Umbilical cord (tissue), 1 donor: ENCODE measurements at regions not wholly inside any gene's neighbourhood (a gene's known extent, or its start where the extent isn't known, plus 50 kb on each side); places are given as distances from the start of the nearest gene placed in this dataset.

ENCODE experiments used
- DNase-seq: peaks from one replicate; pipeline ENCODE4 v3.0.0-alpha.2; 2015; ENCODE audit warnings: low spot score

DNA sequence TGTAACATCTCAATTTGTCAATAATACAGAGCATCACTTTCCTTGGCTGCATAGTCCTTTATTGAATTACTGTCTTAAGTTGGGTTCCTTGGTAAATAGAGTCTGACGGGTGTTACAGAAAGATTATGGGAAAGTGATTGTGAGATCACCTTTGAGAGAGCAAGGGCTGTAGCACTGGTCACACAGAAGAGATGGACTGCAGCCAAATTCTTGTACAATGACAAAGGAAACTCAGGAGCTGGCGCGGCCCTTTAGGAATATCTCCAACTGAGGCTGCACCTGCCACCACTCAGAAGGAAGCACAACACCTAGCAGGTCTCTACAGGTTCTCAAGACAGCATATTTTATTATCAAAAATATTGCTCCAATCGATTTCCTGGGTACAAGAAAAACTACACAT, 350.0 kb upstream of the ISL1 start:
- DNase-seq: no peak

DNA sequence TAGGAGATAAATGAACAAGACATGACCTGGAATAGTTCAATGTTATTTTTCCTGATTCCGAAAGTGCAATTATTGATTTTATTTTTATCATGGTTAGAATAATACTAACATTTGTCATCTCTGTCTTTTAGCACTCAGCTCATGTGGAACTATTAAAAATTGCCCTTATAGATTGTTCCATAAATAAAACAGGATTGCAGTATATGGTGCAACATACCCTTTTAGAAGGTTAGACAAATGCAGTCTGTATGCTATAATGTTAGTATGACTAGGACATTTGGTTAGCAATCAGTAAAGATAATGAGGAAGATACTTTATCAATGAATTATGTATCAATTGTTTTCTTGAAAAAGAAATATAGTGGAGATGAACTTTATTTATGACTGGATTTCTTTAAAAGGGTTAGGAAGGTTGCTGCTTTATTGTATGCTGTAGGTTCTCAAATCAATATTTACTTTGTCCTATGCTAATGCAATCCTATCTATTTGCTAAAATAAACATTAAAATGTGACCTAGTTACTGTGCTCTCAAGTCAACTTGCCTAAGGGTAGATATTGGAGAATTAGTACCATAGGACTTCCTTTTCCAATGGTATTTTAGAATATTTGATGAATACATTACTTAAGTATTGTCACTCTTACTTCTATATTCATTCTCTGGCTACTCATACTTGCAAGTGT, 348.9 kb upstream of the ISL1 start:
- no peak for DNase-seq

DNA sequence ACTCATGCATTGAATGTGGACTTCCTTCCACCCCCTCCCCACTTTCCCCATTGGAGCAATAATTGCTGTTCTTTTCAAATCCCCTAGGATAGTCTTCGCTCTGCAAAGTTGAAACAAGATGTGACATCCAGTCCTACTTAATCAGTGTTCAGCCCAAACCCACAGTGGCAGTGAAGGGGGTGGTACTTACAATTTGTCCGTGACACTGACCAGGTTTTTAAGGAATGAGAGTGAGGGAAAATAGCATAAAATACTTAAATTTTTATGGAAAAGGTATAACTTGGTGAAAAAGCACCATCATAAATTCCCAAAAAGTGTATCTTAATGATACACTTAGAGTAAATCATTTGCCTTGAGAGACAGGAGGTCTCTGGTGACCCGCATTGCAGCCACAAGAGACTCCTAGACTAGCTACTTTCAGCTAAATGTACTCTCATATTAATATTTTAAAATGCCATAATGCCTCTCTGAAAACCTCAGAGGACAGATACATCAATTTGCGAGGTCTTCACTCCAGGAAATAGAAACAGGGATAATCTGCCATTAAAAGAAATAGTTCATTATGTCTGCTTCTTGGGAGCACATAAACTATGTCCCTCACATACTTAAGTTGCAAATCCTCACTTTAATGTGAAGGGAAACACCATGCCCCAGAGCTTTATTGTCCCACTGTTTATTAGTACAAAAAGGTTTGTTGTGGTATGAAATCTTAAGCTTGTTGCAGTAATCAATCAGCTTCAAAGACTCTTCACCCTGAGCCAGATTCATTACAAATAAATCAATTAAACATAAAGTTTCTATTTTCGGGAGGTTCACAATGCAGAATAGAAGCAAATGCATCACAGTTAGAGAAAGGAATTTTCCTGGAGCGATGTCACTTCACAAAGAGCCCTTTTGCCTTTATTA, 343.6 kb upstream of the ISL1 start:
- DNase-seq: no peak

DNA sequence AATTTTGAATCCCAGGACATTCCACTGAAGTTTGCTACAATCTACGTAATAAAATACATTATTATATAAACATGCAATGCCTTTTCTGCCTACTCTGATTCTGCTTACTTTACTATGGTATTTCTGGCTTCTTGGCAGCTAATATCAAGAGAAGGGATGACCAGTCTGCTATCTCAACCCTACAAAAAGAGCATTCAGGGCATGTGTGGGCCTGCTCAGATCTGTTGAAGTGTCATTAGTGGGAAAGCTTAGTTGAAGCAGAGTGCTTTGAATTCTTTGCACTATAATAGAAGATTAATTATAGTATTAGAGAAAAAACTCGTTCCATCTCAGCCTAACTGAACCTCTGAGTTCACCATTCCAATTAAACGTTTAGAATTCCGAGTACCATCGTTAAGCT, 339.5 kb upstream of the ISL1 start:
- DNase-seq: peak; percentile 52

DNA sequence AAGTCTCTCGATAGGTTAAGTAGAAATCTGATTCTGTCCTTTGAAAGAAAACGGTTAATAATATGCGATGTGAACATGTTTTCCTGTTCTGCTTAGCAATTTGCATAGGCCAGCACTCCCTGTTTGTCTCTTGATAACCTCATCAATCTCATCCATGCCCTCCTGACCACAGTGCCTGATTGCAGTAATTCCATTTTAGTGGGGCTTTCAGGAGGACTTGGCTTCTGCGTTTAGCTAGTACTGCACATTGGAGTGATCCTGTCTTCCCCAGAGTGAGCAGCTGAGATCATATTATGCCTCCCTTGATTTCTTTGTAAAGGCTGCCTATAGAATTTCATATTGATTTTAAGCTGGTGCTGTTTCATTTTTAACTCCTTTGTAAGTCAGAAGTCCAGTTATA, 335.9 kb upstream of the ISL1 start:
- DNase-seq: no peak

DNA sequence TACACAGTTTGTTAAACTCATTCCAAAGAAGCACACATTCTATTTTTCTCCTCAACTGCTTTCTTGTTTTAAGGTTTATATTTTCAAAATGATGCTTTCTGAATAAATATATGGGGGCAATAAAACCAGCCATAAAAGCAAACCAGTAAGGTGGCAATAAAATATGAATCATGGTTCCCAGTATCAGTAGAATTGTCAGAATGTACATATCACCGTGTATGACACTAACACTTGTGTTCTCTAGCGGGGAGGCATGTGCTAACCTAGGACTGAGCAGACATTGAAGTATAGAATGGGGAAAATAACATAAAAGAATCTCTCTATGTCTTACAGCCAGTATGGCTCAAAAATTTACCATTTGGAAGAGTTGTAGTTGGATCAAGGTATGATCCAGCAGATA, 329.9 kb upstream of the ISL1 start:
- DNase-seq: no peak

DNA sequence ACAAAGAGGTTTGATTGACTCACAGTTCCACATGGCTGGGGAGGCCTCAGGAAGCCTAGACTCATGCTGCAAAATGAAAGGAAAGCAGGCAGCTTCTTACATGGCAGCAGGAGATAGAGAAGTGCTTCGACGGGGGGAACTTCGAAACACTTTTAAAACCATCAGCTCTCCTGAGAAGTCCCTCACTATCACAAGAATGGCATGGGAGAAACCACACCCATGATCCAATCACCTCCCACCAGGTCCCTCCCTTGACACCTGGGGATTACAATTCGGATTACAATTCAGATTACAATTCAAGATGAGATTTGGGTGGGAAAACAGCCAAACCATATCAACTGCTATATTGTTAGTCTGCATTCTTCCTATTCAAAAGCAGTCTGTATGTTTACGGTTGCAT, 322.3 kb upstream of the ISL1 start:
- DNase-seq: no peak

DNA sequence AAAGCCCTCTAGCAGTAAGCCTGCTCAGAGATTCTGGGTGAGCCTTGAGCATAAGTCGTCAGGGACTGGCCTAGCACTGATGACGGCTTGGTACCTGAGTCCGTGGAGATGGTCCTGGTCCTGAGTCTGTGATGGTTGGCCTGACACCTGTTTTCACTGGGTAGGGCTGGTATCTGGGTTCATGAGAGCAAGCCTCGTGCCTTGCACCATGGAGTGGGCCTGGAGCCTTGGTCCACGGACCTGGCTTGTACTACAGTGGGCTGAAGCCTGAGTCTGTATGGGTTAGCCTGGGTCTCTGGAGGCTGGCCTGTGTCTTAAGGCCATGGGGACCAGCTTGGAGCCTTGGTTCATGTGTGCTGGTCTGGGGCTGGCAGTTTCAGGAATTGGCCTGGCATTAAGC, 310.3 kb upstream of the ISL1 start:
- DNase-seq: no peak

DNA sequence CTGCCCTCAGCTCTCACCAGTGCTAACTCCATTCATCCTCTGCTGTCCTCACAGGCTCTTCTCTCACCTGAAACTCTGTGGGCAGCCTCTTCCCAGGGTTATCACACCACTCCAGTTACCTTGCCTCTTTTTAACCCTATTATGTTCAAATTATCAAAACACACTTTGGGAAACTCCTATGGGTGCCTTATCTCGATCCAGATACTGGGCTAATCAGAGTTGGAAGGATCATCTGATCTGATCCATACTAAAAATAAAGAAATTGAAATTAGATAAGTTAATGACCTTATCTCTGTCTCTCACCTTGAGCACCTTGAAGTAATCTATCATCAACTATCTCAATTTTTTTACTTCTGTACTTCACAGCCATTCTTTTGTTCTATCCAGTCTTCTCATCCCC, 300.5 kb upstream of the ISL1 start:
- no peak for DNase-seq

DNA sequence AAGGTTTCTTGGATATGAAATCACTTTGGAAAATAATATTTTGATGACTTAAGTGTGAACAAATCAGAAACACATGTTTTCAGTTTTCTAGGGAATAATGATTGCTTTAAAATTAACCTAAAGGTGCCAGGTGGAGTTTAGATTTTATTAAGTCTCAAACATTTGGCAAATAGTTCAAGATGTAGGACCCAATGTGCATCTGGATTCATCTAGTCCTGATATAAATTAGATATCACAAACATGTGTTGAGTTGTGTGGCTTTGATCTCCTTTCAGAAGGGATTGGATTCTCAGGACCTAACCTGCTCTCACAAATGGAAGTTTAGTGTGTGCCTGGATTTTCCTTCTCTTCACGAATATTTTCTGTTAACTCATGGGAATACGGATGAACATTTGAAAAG, 291.4 kb upstream of the ISL1 start:
- no peak for DNase-seq

DNA sequence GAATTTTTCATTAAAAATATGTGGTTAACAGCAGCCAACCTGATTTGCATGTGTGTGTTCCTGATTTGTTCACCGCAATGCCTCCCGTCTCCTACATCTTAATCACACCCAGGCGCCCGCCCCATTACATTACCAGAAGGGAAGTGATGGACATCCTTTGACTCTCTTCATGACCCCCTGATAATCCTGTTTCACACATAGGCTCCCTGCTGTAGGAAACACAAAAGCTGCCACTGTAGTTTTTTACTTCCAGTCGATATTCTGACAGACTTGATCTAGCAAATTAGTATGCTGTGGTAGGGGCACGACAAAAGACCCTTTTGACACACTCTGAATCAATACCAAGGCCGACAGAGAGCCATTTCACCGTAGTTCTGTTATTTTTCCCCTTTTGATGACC, 287.8 kb upstream of the ISL1 start:
- DNase-seq: no peak

DNA sequence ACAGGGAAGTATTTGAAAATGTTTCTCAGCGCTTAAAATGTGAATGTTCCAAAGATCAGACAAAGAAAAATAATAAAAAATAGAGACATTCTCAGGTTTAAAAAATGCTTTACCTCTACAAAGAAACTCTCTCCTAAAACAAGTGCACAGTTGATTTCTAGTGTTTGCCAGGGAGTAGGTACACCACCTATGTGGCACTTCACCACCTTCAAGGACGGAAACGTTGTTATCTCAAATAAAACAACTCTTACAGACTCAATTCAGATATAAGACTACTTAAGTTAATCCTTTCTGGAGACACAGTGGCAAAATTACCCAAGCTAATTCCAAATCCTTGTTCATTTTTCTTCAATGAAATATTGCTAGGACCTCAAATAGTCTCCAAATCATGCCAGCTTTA, 286.4 kb upstream of the ISL1 start:
- no peak for DNase-seq

DNA sequence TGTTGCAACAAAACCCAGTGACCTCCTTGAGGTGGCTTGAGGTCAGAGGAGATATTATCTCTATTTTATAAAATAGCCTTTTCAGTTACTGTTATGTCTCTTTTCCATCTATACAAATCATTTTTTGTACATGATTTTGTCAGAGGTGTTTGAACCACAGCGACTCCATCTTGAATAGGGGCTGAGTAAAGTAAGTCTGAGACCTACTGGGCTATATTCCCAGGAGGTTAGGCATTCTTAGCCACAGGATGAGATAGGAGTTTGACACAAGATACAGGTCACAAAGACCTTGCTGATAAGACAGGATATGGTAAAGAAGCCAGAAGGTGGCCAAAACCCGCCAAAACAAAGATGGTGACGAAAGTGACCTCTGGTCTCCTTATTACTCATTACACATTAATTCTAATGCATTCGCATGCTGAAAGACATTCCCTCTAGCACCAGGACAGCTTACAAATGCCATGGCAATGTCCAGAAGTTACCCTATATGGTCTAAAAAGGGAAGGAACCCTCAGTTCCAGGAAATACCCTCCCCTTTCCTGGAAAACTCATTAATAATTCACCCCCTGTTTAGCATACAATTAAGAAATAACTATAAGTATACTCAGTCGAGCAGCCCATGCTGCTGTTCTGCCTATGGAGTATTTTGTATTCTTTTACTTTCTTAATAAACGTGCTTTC, 283.9 kb upstream of the ISL1 start:
- DNase-seq: no peak

DNA sequence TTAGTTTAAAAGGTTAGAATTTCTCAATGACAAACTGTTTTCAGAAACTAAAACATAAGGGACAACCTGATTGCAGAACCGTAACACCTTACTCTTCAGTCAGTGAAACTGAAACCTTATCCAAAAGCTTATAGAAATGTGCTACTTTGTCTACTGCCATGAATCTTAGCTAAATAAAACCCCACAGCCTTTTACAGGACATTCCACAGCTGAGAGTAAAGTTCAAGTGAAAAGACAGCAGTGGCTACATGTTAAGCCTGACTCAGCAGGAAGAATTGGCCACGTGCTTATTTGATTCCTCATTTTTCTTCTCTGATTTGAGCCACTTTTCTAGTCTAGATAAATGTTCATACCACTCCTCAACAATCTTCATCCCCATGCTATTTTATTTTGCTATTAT, 278.7 kb upstream of the ISL1 start:
- no peak for DNase-seq

DNA sequence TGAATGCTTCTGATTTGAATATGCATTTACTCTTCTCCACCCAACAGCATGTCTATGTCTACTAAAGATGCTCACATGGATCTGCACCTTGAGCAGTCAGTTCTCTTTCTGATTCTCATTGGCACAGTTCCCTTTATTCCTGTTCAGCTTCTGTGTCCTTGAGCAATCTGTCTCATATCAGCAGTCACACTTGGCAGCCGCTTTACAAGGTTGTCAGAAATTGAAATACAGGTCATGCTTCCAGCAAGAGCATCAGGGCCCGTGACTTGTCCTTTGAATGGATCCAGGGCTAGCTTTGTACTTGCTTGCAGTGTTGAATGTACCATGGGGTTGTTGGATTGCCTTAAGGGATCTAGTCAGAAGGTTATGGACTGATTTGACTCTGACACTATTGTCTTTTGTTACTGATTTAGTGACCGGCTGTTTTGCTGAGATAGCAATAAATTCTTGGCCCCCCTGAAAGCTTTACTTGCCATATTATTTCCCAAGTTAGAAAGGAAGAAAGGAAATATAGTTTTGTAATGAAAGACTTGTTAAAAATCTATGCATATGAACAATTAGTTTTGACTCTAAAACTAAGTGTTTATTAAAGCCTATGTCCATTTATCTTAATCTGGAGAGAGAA, 273.4 kb upstream of the ISL1 start:
- no peak for DNase-seq

DNA sequence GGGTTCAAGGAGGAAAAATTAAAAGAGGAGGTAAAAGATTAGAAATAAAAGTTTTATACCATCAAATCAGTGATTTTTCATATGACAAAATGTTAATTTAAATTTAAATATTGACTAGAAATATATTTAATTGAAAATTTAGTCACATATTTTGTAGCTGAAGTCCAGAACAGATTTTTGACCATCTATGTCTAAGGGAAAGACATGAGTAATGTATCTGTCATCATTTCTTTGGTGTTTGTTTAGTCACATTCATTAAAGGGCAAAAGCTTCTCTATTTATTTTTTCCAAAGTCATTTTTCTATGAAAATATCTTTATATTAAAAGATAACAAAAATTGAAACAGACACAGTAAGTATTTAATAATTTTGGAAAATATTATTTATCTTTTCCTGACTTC, 252.0 kb upstream of the ISL1 start:
- DNase-seq: no peak

DNA sequence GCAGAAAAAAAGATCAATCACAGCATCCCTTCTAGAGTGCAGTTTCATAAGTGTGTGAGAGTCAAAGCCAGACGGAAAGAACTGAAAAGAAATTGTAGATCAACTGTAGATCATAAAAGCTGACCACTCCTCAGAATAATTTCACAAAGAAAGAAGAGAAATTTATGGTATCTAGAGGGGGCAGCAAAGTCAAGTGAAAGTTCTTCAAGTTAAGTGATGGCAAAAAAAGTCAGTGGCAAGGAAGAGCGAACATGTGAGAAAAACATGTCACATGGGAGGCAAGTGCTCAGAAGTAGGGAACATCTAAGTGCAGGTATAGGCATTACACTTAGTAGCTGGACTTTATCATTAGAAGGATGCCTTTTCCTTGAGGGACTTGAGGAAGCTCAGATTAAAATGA, 245.1 kb upstream of the ISL1 start:
- DNase-seq: no peak

DNA sequence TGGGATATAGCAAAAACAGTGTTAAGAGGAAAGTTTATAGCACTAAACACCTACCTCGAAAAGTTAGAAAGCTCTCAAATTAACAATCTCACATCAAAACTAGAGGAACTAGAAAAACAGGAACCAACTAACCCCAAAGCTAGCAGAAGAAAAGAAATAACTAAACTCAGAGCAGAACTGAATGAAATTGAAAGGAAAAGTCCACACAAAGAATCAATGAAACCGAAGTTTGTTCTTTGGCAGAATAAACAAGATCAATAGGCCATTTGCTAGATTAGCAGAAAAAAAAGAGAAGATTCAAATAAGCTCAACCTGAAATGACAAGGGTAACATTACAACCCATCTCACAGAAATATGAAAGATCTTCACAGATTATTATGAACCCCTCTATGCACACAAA, 234.8 kb upstream of the ISL1 start:
- DNase-seq: no peak

DNA sequence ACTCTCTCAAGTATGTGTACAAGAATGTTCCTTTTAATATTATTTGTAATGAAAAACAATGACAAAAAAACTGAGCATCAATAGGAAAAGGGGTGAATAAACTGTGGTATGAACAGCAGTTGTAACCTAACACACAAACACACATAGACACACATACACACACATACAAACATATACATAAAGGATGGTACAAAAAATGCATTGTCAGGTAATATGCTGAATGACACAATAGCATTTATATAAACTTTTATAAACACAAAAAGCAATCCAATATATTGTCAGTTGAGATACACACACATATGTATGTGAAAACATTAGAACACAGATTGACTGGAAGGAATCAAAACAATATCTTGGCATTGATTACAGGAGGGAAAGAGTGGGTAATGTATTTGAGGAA, 227.0 kb upstream of the ISL1 start:
- no peak for DNase-seq

DNA sequence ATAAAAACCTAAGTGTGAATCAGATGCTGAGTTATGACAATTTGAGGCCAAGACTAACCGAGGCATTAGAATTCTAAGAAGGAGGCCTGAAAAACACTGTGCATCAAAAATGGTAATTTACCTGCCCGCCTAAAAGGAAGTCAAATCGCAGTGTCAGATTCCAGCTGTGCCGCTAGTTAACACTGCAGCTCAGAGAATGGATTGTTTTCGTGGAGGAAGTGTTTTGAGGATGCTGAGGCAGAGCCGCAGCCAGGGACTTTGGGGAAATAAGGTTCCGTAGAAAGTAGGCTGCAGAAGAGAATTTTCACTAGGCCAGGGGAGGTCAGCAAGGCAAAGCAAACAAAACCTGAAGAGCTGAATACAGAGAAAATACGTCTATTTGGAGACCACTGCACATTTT, 226.4 kb upstream of the ISL1 start:
- DNase-seq: no peak

DNA sequence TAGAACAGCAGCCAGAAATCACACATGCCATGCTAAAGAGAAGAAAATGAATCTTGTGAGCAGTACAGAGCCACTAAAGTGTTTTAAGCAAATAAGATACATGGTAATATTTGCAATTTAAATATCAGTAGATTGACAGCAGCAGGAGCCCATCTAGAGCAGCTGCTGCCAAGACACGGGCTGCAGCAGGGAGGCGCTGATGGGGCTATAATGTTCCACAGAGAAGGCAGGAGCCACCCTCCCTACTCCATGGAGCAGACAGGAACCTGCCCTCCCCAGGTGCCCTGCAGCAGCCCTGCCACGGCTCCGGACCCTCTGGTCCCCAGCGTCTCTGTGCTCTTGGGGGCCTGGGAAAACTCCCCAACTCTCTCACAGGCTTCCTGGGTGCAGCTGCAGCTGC, 224.1 kb upstream of the ISL1 start:
- no peak for DNase-seq

DNA sequence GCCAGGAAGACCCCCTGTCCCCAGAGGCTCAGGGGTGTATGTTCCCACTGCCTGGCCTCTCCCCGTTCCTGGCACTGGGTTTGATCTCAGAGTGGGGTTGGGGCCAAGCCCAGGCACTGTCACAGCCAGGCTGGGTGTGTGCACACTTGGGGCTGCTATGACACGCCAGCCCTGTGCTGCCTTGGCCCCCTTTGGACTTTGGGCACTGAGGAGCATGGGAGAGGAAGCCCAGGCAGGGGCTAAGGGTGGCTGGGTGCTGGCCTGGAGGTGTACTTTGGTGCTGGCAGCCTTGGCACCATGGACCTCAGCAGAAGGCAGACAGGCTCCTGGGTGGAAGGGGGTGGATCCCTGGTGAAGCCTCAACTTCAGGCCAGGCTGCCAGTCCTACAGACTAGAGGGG, 223.6 kb upstream of the ISL1 start:
- DNase-seq: no peak
